GM18508 (cell line): ENCODE measurements at regions not wholly inside any gene's neighbourhood (a gene's known extent, or its start where the extent isn't known, plus 50 kb on each side); places are given as distances from the start of the nearest gene placed in this dataset.

Experiments used
- ATAC-seq: cut with Tn5 transposase; IDR thresholded peaks from one replicate; pipeline ENCODE4 v1.9.1; 2021; ENCODE audit warnings: moderate number of reproducible peaks; ENCODE audit not compliant: insufficient read depth, unreplicated experiment

GRCh38 chr2:138103156-138103555 lies 138.9 kb downstream of the HNMT start:
- no peak for ATAC-seq

- ATAC-seq: no peak
Measured at GRCh38 chr2:138104071-138104470, 139.8 kb downstream of the HNMT start.

GRCh38 chr2:138105358-138105757 lies 141.1 kb downstream of the HNMT start:
- no peak for ATAC-seq

GRCh38 chr2:138106606-138107005 lies 142.3 kb downstream of the HNMT start:
- no peak for ATAC-seq

- ATAC-seq: no peak
Measured at GRCh38 chr2:138107288-138107687, 143.0 kb downstream of the HNMT start.

GRCh38 chr2:138110453-138111083 lies 146.3 kb downstream of the HNMT start:
- ATAC-seq: no peak

GRCh38 chr2:138112536-138112935 lies 148.3 kb downstream of the HNMT start:
- ATAC-seq: no peak

GRCh38 chr2:138113871-138114525 lies 149.7 kb downstream of the HNMT start:
- no peak for ATAC-seq

GRCh38 chr2:138115666-138116065 lies 151.4 kb downstream of the HNMT start:
- ATAC-seq: no peak

- ATAC-seq: no peak
Measured at GRCh38 chr2:138116456-138116855, 152.2 kb downstream of the HNMT start.

- no peak for ATAC-seq
Measured at GRCh38 chr2:138121666-138122661, 157.7 kb downstream of the HNMT start.

- ATAC-seq: no peak
Measured at GRCh38 chr2:138122891-138123290, 158.6 kb downstream of the HNMT start.

- ATAC-seq: no peak
Measured at GRCh38 chr2:138123741-138124140, 159.5 kb downstream of the HNMT start.

- ATAC-seq: no peak
Measured at GRCh38 chr2:138124521-138124920, 160.2 kb downstream of the HNMT start.

- no peak for ATAC-seq
Measured at GRCh38 chr2:138125306-138126288, 161.3 kb downstream of the HNMT start.

- ATAC-seq: no peak
Measured at GRCh38 chr2:138132108-138132507, 167.8 kb downstream of the HNMT start.

GRCh38 chr2:138137949-138138348 lies 173.7 kb downstream of the HNMT start:
- ATAC-seq: no peak

GRCh38 chr2:138147796-138148195 lies 183.5 kb downstream of the HNMT start:
- ATAC-seq: no peak

- no peak for ATAC-seq
Measured at GRCh38 chr2:138155304-138155703, 191.0 kb downstream of the HNMT start.

GRCh38 chr2:138157372-138157771 lies 193.1 kb downstream of the HNMT start:
- ATAC-seq: no peak
